ENCODE measurements at regions not wholly inside any gene's neighbourhood (a gene's known extent, or its start where the extent isn't known, plus 50 kb on each side); places are given as distances from the start of the nearest gene placed in this dataset.

GRCh38 chr2:215772634-215773563 lies 240.5 kb downstream of the MREG start:
- intact Hi-C loops (cut with micrococcal nuclease) = no loop called here

GRCh38 chr2:215772003-215772402 lies 241.3 kb downstream of the MREG start:
- intact Hi-C loops (cut with micrococcal nuclease) = no loop called here

- intact Hi-C loops (cut with micrococcal nuclease) = no loop called here
Measured at GRCh38 chr2:215771241-215771640, 242.1 kb downstream of the MREG start.

GRCh38 chr2:215770668-215771067 lies 242.7 kb downstream of the MREG start:
- intact Hi-C loops (cut with micrococcal nuclease) = no loop called here

- intact Hi-C loops (cut with micrococcal nuclease) = no loop called here
Measured at GRCh38 chr2:215769246-215769645, 244.1 kb downstream of the MREG start.

- intact Hi-C loops (cut with micrococcal nuclease) = no loop called here
Measured at GRCh38 chr2:215767625-215768024, 245.7 kb downstream of the MREG start.

GRCh38 chr2:215765729-215766360 lies 247.5 kb downstream of the MREG start:
- intact Hi-C loops (cut with micrococcal nuclease) = no loop called here

GRCh38 chr2:215764441-215765048 lies 248.8 kb downstream of the MREG start:
- intact Hi-C loops (cut with micrococcal nuclease) = no loop called here

GRCh38 chr2:215760557-215760956 lies 252.8 kb downstream of the MREG start:
- intact Hi-C loops (cut with micrococcal nuclease) = no loop called here

GRCh38 chr2:215760091-215760490 lies 253.3 kb downstream of the MREG start:
- intact Hi-C loops (cut with micrococcal nuclease) = no loop called here

GRCh38 chr2:215758691-215759090 lies 254.7 kb downstream of the MREG start:
- intact Hi-C loops (cut with micrococcal nuclease) = no loop called here

- intact Hi-C loops (cut with micrococcal nuclease) = no loop called here
Measured at GRCh38 chr2:215756346-215756730, 257.0 kb downstream of the MREG start.

GRCh38 chr2:215755641-215756345 lies 257.6 kb downstream of the MREG start:
- intact Hi-C loops (cut with micrococcal nuclease) = no loop called here

GRCh38 chr2:215754546-215754945 lies 258.8 kb downstream of the MREG start:
- intact Hi-C loops (cut with micrococcal nuclease) = loop anchor here (5.0 kb wide), 1 partner anchor 72 kb away; no protein-coding TSS in a partner anchor

- intact Hi-C loops (cut with micrococcal nuclease) = loop anchor here (5.0 kb wide), 1 partner anchor 72 kb away; no protein-coding TSS in a partner anchor
Measured at GRCh38 chr2:215753808-215754207, 259.5 kb downstream of the MREG start.

GRCh38 chr2:215752991-215753390 lies 260.4 kb downstream of the MREG start:
- intact Hi-C loops (cut with micrococcal nuclease) = loop anchor here (5.0 kb wide), 1 partner anchor 71 kb away; no protein-coding TSS in a partner anchor

GRCh38 chr2:215752436-215752835 lies 260.9 kb downstream of the MREG start:
- intact Hi-C loops (cut with micrococcal nuclease) = loop anchor here (5.0 kb wide), 1 partner anchor 70 kb away; no protein-coding TSS in a partner anchor

- intact Hi-C loops (cut with micrococcal nuclease) = loop anchor here (5.0 kb wide), 1 partner anchor 70 kb away; no protein-coding TSS in a partner anchor
Measured at GRCh38 chr2:215751911-215752272, 261.5 kb downstream of the MREG start.

- intact Hi-C loops (cut with micrococcal nuclease) = loop anchor here (5.0 kb wide), 1 partner anchor 69 kb away; no protein-coding TSS in a partner anchor
Measured at GRCh38 chr2:215751200-215751910, 262.0 kb downstream of the MREG start.

GRCh38 chr2:215750763-215751162 lies 262.6 kb downstream of the MREG start:
- intact Hi-C loops (cut with micrococcal nuclease) = loop anchor here (5.0 kb wide), 1 partner anchor 68 kb away; no protein-coding TSS in a partner anchor
